Neural progenitor cell (in vitro differentiated cells): ENCODE measurements at regions not wholly inside any gene's neighbourhood (a gene's known extent, or its start where the extent isn't known, plus 50 kb on each side); places are given as distances from the start of the nearest gene placed in this dataset.

ENCODE experiments used
- CTCF ChIP-seq: fragments of 200-600 bp; sonication (generic); IDR thresholded peaks from 2 replicates; pipeline ENCODE4 v1.5.1; 2017; ENCODE audit warnings: antibody characterized with exemption, mild to moderate bottlenecking
- EZH2 ChIP-seq: fragments of 200-600 bp; sonication (generic); IDR thresholded peaks from 2 replicates; pipeline ENCODE4 v1.6.1; 2017; ENCODE audit warnings: antibody characterized with exemption, mild to moderate bottlenecking, moderate library complexity
- EZH2phosphoT487 ChIP-seq: fragments of 200-600 bp; sonication (generic); IDR thresholded peaks from 2 replicates; pipeline ENCODE4 v1.6.1; 2017; ENCODE audit warnings: antibody characterized with exemption

- TF ChIP-seq CTCF (no peak), EZH2phosphoT487 (no peak), EZH2 (no peak)
These were observed 268.3 kb upstream of the FAM83B start for GRCh38 chr6:54578261-54578660.
